ENCODE measurements at regions not wholly inside any gene's neighbourhood (a gene's known extent, or its start where the extent isn't known, plus 50 kb on each side); places are given as distances from the start of the nearest gene placed in this dataset.

DNA sequence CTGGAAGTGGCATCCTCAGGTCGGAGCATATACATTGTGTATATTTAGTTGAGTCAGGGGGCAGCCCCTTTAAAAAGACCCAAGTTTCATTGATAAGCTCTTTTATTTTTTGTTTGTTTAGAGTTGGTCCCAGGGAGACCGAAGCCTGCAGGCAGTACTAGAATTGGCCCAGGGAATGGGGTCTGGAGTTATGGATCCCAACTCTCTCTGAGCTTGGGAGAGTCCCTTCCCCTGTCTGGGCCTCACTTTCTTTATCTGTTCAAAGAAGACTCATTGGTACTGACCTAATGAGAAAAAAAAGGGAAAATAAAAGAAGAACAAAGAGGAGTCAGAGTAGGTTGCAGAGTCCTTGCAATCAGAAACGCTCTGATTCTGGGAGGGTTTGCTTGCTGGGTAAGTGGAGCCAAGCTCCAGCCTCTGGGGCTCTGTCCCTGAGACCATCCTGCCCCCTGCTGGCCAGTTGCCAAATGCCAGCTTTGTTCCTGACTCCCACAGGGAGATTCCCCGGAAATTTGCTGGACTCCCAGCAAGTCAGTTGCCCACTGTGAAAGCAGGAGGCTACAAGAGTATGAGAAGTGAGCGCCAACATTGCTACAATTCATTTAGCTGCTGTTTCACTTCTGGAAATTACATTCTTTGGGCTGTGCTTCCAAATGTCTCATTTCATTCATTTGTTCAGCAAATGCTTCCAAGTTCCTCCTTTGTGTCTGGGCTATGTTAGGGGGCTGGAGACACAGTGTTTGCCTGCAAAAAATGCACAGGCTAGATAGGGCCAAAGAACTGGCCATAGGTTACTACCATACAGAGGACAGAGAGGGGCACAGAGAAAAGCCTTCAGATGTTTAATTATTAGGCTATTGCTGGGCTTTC lies 156.2 kb downstream of the MELK start:
- no peak overlapping the region for H3K4me3 ChIP-seq (ENCODE audit: low read depth, low read length)
- TF ChIP-seq, protein P1, sequence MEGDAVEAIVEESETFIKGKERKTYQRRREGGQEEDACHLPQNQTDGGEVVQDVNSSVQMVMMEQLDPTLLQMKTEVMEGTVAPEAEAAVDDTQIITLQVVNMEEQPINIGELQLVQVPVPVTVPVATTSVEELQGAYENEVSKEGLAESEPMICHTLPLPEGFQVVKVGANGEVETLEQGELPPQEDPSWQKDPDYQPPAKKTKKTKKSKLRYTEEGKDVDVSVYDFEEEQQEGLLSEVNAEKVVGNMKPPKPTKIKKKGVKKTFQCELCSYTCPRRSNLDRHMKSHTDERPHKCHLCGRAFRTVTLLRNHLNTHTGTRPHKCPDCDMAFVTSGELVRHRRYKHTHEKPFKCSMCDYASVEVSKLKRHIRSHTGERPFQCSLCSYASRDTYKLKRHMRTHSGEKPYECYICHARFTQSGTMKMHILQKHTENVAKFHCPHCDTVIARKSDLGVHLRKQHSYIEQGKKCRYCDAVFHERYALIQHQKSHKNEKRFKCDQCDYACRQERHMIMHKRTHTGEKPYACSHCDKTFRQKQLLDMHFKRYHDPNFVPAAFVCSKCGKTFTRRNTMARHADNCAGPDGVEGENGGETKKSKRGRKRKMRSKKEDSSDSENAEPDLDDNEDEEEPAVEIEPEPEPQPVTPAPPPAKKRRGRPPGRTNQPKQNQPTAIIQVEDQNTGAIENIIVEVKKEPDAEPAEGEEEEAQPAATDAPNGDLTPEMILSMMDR (IDR thresholded peaks at IDR 0.05; ENCODE audit: low read depth, low read length): peak; percentile 69

DNA sequence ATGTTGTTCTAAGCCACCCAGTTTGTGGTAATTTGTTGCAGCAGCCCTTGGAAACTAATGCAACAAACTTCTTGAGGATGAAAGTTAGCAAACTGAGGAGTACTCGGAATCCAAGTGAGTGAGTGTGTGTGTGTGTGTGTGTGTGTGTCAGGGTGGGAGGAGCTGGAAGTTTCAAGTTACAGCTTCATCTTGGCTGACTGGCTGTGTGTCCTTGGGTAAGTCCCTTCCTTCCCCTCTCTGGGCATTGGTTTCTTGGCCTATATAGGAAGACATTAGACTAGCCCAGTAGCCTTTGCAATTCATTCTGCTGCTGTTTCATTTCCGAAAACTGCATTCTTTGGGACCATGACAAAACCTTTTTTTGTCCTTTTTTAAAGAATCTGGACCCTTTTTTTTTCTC lies 157.2 kb downstream of the MELK start:
- no peak overlapping the region for H3K4me3 ChIP-seq (ENCODE audit: low read depth, low read length)
- TF ChIP-seq, protein P1 (IDR thresholded peaks at IDR 0.05; ENCODE audit: low read depth, low read length): no peak

DNA sequence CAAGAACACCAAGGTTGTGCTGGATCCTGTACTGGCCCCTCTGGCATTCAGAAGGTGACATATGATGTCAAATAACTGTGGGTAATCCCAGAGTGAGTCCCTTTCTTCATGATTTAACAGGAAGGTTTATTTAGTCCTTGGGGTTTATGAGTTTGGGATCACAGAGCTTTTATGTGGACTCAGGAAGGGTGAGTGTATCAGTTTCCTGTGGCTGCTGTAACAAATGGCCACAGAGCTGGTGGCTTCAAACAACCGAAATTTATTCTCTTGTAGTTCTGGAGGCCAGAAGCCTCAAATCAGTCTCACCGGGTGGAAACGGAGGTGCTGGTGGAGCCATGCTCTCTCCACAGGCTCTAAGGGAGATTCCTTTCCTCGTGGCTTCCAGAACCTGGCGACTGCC lies 157.7 kb downstream of the MELK start:
- H3K4me3 ChIP-seq (ENCODE audit: low read depth, low read length): no peak overlapping the region
- TF ChIP-seq, protein P1 (IDR thresholded peaks at IDR 0.05; ENCODE audit: low read depth, low read length): no peak

DNA sequence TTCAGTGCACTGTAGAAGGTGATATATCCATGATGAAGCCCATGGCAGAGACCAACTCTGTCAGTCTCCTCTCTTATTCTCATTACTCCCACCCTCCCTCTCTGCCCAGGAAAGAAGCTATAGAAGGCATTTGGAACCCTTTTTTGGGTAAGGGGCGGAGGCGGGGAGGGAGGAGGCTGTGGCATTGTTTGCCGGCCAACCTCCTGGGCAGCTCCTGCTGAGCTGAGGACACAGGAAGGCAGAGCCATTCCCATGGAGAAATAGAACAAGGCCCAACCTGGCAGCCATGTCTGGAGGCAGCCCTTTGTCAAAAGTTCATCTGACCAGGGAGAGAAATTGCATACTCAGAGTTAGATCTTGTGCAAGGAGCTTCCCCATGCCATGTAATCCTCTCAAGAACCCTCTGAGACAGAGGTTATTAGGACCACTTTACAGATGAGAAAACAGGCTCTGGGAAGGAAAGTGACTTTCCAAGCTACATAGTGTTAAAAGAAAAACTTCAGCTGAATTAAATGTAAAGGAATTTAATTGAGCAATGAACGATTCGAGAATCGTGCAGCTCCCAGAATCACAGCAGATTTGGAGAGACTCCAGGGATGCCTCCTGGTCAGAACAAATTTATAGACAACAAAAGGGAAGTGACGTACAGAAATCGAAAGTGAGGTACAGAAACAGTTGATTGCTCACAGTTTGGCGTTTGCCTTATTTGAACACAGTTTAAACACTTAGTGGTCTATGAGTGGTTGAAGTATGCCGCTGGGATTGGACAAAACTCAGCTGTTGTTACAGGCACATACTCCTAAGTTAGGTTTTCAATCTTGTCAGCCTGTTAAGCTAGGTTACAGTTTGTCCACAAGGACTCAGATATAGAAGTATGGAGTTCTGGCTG lies 158.6 kb downstream of the MELK start:
- TF ChIP-seq, protein P1 (IDR thresholded peaks at IDR 0.05; ENCODE audit: low read depth, low read length): no peak

DNA sequence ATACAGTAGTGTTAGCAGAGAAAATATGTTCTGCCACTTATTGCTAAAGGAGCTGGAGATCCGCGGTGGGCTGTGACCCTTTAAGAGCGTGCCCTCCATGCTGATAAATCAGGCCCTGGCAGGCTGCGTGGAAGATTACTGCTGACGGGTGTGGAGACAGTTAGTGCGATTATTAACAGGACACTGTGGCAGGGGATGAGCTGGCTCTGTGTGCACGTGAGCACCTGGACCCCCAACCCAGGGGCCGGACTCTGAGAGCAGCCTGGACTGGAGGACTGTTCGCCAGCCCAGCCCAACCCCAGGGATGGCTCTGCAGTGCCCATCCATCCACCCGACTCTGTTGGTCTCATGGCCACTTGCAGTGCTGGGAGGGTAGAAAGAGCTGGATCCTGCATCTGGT lies 162.0 kb downstream of the MELK start:
- TF ChIP-seq, protein P1 (IDR thresholded peaks at IDR 0.05; ENCODE audit: low read depth, low read length): no peak
- H3K4me3 ChIP-seq (ENCODE audit: low read depth, low read length): no peak overlapping the region

More for the DNA sequence above, 158.6 kb downstream of the MELK start:
- no peak overlapping the region for H3K4me3 ChIP-seq (ENCODE audit: low read depth, low read length)

DNA sequence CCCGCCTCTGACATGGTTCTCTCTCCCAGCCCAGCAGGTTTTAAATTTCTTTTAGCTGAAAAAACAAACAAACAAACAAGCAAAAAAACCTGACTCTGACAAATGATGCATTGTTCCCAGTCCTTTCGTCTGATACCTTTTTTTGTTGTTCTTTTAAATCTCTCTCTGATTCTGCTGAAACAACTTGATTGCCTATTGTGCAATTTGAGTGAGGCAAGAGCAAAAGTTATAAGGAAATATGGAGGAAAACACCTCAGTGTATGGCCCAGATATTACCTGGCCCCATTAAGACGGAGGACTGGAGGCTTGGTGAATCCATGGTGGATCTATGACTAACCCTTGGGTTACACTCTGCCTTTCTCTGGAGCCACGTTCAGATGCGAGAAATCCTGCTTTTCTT lies 164.0 kb downstream of the MELK start:
- no peak overlapping the region for H3K4me3 ChIP-seq (ENCODE audit: low read depth, low read length)
- TF ChIP-seq, protein P1 (IDR thresholded peaks at IDR 0.05; ENCODE audit: low read depth, low read length): no peak

Measured in WI38 (cell line).